ENCODE measurements at regions not wholly inside any gene's neighbourhood (a gene's known extent, or its start where the extent isn't known, plus 50 kb on each side); places are given as distances from the start of the nearest gene placed in this dataset.

- H3K4me3 Mint-ChIP-seq, result no peak overlapping the region
- H3K27ac Mint-ChIP-seq, result no peak overlapping the region
- no peaks in the 10 kb centered on the region for H3K36me3 Mint-ChIP-seq (ENCODE audit: low read depth)
- peaks cover 6% of the 10 kb centered on the region for H3K27me3 Mint-ChIP-seq
- H3K4me1 Mint-ChIP-seq (ENCODE audit: low read depth), result no peaks in the 10 kb centered on the region
- H3K9me3 Mint-ChIP-seq, result no peaks in the 10 kb centered on the region
Measured at GRCh38 chr3:110743984-110744383, 327.6 kb upstream of the NECTIN3 start.

DNA sequence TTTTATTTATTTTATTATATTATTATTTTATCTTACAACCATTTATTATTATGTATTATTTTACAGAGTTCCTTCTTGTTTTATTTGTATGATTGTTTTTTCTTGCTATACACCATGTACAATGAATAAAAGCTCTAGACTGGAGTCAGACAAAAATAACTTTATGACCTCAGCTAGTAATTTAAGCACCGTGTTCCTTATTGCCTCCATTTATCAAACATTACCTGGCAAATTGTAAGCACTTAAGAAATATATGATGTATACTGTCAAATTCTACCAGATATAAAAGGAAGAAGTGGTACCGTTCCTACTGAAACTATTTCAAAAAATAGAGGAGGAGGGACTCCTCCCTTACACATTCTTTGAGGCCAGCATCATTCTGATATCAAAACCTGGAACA, 326.9 kb upstream of the NECTIN3 start:
- Mint-ChIP-seq H3K27me3 (peaks cover 6% of the 10 kb centered on the region), H3K9me3 (no peaks in the 10 kb centered on the region), H3K4me1 (ENCODE audit: low read depth) (no peaks in the 10 kb centered on the region), H3K4me3 (no peak overlapping the region), H3K36me3 (ENCODE audit: low read depth) (no peaks in the 10 kb centered on the region), H3K27ac (no peak overlapping the region)

DNA sequence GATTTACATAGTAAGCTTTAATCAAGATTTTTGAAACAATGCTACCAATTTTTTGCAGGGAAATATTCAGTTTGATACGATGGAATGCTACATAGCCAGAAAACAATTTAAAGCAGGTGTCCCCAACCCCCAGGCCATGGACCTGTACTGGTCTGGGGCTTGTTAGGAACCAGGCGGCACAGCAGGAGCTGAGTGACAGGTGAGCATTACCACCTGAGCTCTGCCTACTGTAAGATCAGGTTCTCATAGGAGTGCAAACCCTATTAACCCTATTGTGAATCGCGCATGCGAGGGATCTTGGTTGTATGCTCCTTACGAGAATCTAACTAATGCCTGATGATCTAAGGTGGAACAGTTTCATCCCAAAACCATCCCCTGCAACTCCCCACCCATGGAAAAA, 322.6 kb upstream of the NECTIN3 start:
- no peak overlapping the region for H3K4me3 Mint-ChIP-seq
- H3K4me1 Mint-ChIP-seq (ENCODE audit: low read depth), result no peaks in the 10 kb centered on the region
- no peaks in the 10 kb centered on the region for H3K9me3 Mint-ChIP-seq
- H3K36me3 Mint-ChIP-seq (ENCODE audit: low read depth), result no peaks in the 10 kb centered on the region
- H3K27me3 Mint-ChIP-seq, result peaks cover 6% of the 10 kb centered on the region
- H3K27ac Mint-ChIP-seq, result no peak overlapping the region

DNA sequence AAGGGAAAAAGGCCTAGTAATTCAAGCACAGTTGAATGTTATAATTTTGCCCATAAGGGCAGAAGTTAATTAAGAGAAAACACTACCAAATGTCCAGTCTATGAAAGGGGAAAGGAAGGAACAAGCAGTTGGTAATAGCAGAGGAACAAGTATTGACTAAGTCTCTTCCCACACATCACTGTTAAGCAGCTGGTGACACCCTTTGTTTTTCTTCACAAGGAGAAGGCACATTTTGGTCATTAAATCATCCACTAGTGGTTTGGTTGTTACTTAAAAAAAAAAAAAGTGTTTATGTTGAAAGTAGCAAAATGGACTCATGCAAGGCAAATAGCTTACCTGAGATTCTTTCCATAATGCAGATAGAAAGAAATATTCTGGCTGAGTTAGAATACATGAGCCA, 321.4 kb upstream of the NECTIN3 start:
- Mint-ChIP-seq H3K27ac (no peak overlapping the region), H3K9me3 (no peaks in the 10 kb centered on the region), H3K4me3 (no peak overlapping the region), H3K36me3 (ENCODE audit: low read depth) (no peaks in the 10 kb centered on the region), H3K4me1 (ENCODE audit: low read depth) (no peaks in the 10 kb centered on the region), H3K27me3 (peaks cover 3% of the 10 kb centered on the region)

DNA sequence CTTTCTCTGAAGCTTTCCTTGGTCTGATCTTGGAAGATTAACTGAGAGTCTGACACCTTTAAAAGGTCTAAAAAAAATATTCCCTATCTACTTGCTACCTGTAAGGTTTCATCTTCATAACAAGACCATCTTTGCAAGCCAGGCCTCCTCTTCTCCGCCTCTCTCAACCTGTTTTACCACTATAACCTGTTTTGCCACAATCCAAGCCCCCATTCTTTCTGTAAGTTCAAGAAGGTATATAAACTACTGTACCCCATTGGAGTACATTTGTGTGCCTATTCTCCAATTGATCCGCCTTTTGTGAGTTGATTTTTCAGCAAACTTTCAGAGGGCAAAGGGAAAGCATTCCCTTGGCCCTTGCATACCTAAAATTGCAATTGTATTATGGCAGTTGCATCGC, 319.3 kb upstream of the NECTIN3 start:
- H3K36me3 Mint-ChIP-seq (ENCODE audit: low read depth), result no peaks in the 10 kb centered on the region
- H3K27me3 Mint-ChIP-seq, result peaks cover 3% of the 10 kb centered on the region
- no peaks in the 10 kb centered on the region for H3K9me3 Mint-ChIP-seq
- H3K4me3 Mint-ChIP-seq, result no peak overlapping the region
- no peak overlapping the region for H3K27ac Mint-ChIP-seq
- no peaks in the 10 kb centered on the region for H3K4me1 Mint-ChIP-seq (ENCODE audit: low read depth)

GRCh38 chr3:110753516-110753915, 318.1 kb upstream of the NECTIN3 start:
- Mint-ChIP-seq H3K36me3 (ENCODE audit: low read depth) (no peaks in the 10 kb centered on the region), H3K27ac (no peak overlapping the region), H3K4me1 (ENCODE audit: low read depth) (no peaks in the 10 kb centered on the region), H3K4me3 (no peak overlapping the region), H3K9me3 (no peaks in the 10 kb centered on the region), H3K27me3 (peaks cover 3% of the 10 kb centered on the region)

- Mint-ChIP-seq H3K4me1 (ENCODE audit: low read depth) (no peaks in the 10 kb centered on the region), H3K36me3 (ENCODE audit: low read depth) (no peaks in the 10 kb centered on the region), H3K27me3 (peaks cover 3% of the 10 kb centered on the region), H3K27ac (no peak overlapping the region), H3K4me3 (no peak overlapping the region), H3K9me3 (no peaks in the 10 kb centered on the region)
Measured at GRCh38 chr3:110754212-110754916, 317.3 kb upstream of the NECTIN3 start.

- no peak overlapping the region for H3K4me3 Mint-ChIP-seq
Measured at GRCh38 chr3:110755345-110755744, 316.3 kb upstream of the NECTIN3 start.

GRCh38 chr3:110756705-110757104, 314.9 kb upstream of the NECTIN3 start:
- H3K27me3 Mint-ChIP-seq, result no peaks in the 10 kb centered on the region
- H3K4me3 Mint-ChIP-seq, result no peak overlapping the region
- H3K36me3 Mint-ChIP-seq (ENCODE audit: low read depth), result no peaks in the 10 kb centered on the region
- H3K27ac Mint-ChIP-seq, result no peak overlapping the region
- no peaks in the 10 kb centered on the region for H3K4me1 Mint-ChIP-seq (ENCODE audit: low read depth)
- H3K9me3 Mint-ChIP-seq, result no peaks in the 10 kb centered on the region

More at GRCh38 chr3:110755345-110755744, 316.3 kb upstream of the NECTIN3 start:
- Mint-ChIP-seq H3K36me3 (ENCODE audit: low read depth) (no peaks in the 10 kb centered on the region), H3K27ac (no peak overlapping the region), H3K9me3 (no peaks in the 10 kb centered on the region), H3K27me3 (peaks cover 3% of the 10 kb centered on the region), H3K4me1 (ENCODE audit: low read depth) (no peaks in the 10 kb centered on the region)

DNA sequence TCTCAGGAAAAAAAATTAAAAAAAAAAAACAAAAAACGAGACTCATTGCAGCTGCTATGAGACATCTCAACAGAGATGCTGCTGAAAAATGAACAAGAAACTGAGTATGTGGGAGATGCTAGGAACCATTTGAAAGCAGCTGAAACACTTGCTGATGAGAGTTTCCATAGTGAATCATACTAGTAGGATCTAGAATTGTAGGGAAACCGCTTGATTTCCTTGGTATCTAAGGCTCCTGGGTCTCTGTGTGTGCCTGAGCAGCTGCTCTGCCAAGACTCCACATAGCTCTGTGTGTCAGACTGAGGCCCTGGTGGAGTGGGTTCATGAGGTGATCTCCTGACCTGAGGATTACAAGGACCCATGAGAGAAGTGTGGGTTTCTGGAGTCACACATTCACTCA, 313.4 kb upstream of the NECTIN3 start:
- Mint-ChIP-seq H3K27me3 (no peaks in the 10 kb centered on the region), H3K9me3 (no peaks in the 10 kb centered on the region), H3K4me3 (no peak overlapping the region), H3K36me3 (ENCODE audit: low read depth) (no peaks in the 10 kb centered on the region), H3K4me1 (ENCODE audit: low read depth) (no peaks in the 10 kb centered on the region), H3K27ac (no peak overlapping the region)

GRCh38 chr3:110767156-110767555, 304.5 kb upstream of the NECTIN3 start:
- Mint-ChIP-seq H3K36me3 (ENCODE audit: low read depth) (no peaks in the 10 kb centered on the region), H3K27ac (no peak overlapping the region), H3K4me1 (ENCODE audit: low read depth) (no peaks in the 10 kb centered on the region), H3K4me3 (no peak overlapping the region), H3K9me3 (no peaks in the 10 kb centered on the region), H3K27me3 (no peaks in the 10 kb centered on the region)

- H3K27ac Mint-ChIP-seq, result no peak overlapping the region
- no peak overlapping the region for H3K4me3 Mint-ChIP-seq
- H3K36me3 Mint-ChIP-seq (ENCODE audit: low read depth), result no peaks in the 10 kb centered on the region
- no peaks in the 10 kb centered on the region for H3K27me3 Mint-ChIP-seq
- no peaks in the 10 kb centered on the region for H3K9me3 Mint-ChIP-seq
- H3K4me1 Mint-ChIP-seq (ENCODE audit: low read depth), result no peaks in the 10 kb centered on the region
Measured at GRCh38 chr3:110767838-110768237, 303.8 kb upstream of the NECTIN3 start.

DNA sequence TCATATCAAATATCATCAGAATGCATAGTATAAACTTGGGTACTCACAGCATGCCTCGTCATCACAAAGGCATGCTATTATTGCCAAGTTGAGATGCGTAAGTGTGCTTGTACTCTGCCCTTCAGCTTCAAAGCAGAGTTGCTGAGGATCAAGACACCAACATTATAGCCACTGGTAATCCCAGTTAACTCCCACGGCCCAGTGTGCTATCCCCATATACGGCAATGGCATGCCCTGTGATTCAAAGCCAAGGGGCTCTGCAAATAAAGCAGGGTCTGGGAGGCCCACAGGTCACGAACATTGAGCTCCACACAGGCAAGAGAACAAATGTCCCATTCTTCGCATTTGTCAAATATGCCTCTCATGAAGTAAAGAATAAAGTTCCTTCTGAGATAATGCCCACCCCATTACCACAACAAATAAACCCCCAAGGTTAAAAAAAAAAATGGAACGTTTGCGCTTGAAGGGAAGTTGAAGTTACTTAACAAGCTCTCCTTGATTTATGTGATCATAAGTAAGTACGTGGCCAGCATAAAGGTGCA, 298.1 kb upstream of the NECTIN3 start:
- Mint-ChIP-seq H3K36me3 (ENCODE audit: low read depth) (no peaks in the 10 kb centered on the region), H3K9me3 (no peaks in the 10 kb centered on the region), H3K4me1 (ENCODE audit: low read depth) (no peaks in the 10 kb centered on the region), H3K27me3 (no peaks in the 10 kb centered on the region), H3K27ac (no peak overlapping the region), H3K4me3 (no peak overlapping the region)

- Mint-ChIP-seq H3K4me1 (ENCODE audit: low read depth) (no peaks in the 10 kb centered on the region), H3K27ac (no peak overlapping the region), H3K9me3 (no peaks in the 10 kb centered on the region), H3K4me3 (no peak overlapping the region), H3K27me3 (no peaks in the 10 kb centered on the region), H3K36me3 (ENCODE audit: low read depth) (no peaks in the 10 kb centered on the region)
Measured at GRCh38 chr3:110774496-110775265, 296.9 kb upstream of the NECTIN3 start.

DNA sequence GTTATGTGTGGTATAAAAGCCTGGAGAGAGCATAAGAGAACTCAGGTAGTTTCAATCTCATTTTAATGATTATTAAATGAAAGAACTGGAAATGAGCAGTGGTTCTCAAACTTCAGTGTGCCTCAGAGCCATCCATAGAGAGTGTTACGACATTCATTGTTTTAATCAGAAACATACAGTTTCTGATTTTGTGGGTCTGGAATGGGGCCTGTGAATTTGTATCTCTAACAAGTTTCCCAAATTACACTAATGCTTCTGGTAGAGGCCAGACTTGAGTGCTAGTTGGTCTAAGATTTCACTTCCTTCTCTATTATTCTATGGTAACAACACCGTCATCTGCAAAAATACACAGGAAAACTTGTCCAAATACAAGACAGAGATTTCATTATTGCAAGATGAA, 292.0 kb upstream of the NECTIN3 start:
- Mint-ChIP-seq H3K36me3 (ENCODE audit: low read depth) (no peaks in the 10 kb centered on the region), H3K9me3 (peaks cover 6% of the 10 kb centered on the region), H3K4me1 (ENCODE audit: low read depth) (no peaks in the 10 kb centered on the region), H3K4me3 (no peak overlapping the region), H3K27me3 (no peaks in the 10 kb centered on the region), H3K27ac (no peak overlapping the region)
